ENCODE measurements at regions not wholly inside any gene's neighbourhood (a gene's known extent, or its start where the extent isn't known, plus 50 kb on each side); places are given as distances from the start of the nearest gene placed in this dataset.

DNA sequence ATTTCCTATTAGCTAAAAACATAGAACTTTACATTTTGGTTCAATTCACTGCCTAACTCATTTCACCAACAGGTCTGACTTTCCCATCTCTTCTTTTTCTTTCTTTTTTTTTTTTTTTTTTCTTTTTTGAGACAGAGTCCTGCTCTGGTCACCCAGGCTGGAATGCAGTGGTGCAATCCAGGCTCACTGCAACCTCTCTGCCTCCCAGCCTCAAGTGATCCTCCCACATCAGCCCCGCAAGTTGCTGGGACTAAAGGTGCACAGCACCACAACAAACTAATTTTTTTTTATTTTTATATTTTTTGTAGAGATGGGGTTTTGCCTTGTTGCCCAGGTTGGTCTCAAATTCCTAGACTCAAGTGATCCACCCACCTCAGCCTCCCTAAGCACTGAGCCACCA, 57.8 kb upstream of the HNRNPA3 start:
- no peak for DNase-seq

DNA sequence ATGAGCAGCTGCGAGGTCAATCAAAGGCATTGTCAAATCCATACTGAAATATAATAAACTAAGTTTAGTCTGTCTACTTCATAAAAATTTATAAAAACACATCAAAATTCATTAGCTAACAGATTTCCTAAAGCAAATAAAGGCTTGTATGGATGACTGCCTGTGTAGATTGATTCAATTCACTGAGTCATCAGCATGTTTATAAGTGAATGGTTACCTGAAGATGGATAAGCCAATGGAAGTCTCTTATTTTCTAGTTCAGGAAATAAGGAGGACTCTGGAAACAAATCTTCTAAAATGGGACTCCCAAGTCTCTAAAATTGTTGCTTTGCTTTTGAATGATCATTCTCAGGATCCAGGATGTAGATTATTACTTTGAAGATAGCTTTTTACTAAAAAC, 57.0 kb upstream of the HNRNPA3 start:
- no peak for DNase-seq

DNA sequence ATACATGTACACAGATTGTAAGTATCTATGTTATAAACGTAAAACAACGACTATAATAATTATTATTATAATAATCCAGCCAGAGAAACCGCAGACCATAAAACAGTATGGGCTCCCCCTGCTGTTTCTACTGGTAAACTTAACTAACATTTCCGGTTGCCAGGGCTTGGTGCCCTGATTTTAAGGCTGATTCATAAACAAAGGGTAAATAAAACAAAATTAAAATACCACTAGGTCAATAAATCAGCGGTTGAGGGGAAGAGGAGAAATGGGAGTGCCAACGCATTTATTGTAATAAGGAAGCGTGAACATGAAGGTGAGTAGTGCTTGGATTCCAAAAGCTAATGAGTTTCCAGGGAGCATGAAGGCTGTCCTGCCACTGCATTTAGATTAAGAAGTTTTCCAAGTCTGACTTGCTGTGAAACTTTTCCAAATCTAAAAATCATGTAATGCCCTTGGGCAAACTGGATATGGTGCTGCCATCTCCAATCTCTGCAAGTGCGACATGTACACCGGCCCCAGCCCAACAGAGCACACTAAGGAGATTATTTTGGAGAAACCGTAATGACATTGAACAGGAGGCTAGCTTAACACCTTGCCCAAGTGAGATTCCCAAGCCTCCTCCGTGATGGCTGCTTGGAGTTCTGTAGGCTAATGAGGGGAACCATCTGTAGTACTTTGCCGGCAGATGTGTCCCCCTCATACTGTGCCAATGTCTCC, 50.7 kb upstream of the HNRNPA3 start:
- peak; percentile 80 to 94 for DNase-seq

All from NCI-H524 (cell line).